ENCODE measurements at regions not wholly inside any gene's neighbourhood (a gene's known extent, or its start where the extent isn't known, plus 50 kb on each side); places are given as distances from the start of the nearest gene placed in this dataset.

GRCh38 chr9:89963280-89963679 lies 358.5 kb downstream of the GADD45G start:
- DNase-seq (ENCODE audit: low read depth) = no peak

- DNase-seq (ENCODE audit: low read depth) = no peak
These were observed 362.7 kb downstream of the GADD45G start for GRCh38 chr9:89967527-89967926.

- DNase-seq (ENCODE audit: low read depth) = no peak
These were observed 364.4 kb downstream of the GADD45G start for GRCh38 chr9:89969156-89969675.

- DNase-seq (ENCODE audit: low read depth) = no peak
These were observed 365.2 kb downstream of the GADD45G start for GRCh38 chr9:89969881-89970639.

- DNase-seq (ENCODE audit: low read depth) = no peak
These were observed 365.9 kb downstream of the GADD45G start for GRCh38 chr9:89970701-89971100.

GRCh38 chr9:89972535-89972934 lies 367.7 kb downstream of the GADD45G start:
- DNase-seq (ENCODE audit: low read depth) = no peak

GRCh38 chr9:89974582-89974981 lies 369.8 kb downstream of the GADD45G start:
- no peak for DNase-seq (ENCODE audit: low read depth)

GRCh38 chr9:89975024-89975423 lies 370.2 kb downstream of the GADD45G start:
- DNase-seq (ENCODE audit: low read depth) = no peak

GRCh38 chr9:89975630-89976029 lies 370.8 kb downstream of the GADD45G start:
- no peak for DNase-seq (ENCODE audit: low read depth)

- no peak for DNase-seq (ENCODE audit: low read depth)
These were observed 373.4 kb downstream of the GADD45G start for GRCh38 chr9:89978185-89978584.

GRCh38 chr9:89980600-89980999 lies 375.8 kb downstream of the GADD45G start:
- no peak for DNase-seq (ENCODE audit: low read depth)

- no peak for DNase-seq (ENCODE audit: low read depth)
These were observed 377.2 kb downstream of the GADD45G start for GRCh38 chr9:89982016-89982415.

- DNase-seq (ENCODE audit: low read depth) = no peak
These were observed 378.6 kb downstream of the GADD45G start for GRCh38 chr9:89983411-89983810.

- DNase-seq (ENCODE audit: low read depth) = no peak
These were observed 379.4 kb downstream of the GADD45G start for GRCh38 chr9:89984214-89984613.

GRCh38 chr9:89985068-89985467 lies 380.3 kb downstream of the GADD45G start:
- DNase-seq (ENCODE audit: low read depth) = no peak

GRCh38 chr9:89986190-89986589 lies 381.4 kb downstream of the GADD45G start:
- DNase-seq (ENCODE audit: low read depth) = no peak

GRCh38 chr9:89988458-89988857 lies 383.6 kb downstream of the GADD45G start:
- no peak for DNase-seq (ENCODE audit: low read depth)

- DNase-seq (ENCODE audit: low read depth) = no peak
These were observed 386.5 kb downstream of the GADD45G start for GRCh38 chr9:89991204-89991790.

- no peak for DNase-seq (ENCODE audit: low read depth)
These were observed 387.8 kb downstream of the GADD45G start for GRCh38 chr9:89992326-89993198.

GRCh38 chr9:89993678-89994630 lies 389.1 kb downstream of the GADD45G start:
- DNase-seq (ENCODE audit: low read depth) = no peak

GRCh38 chr9:89994988-89995613 lies 390.3 kb downstream of the GADD45G start:
- no peak for DNase-seq (ENCODE audit: low read depth)

Data from T follicular helper cell (primary cell).